Mesothelial cell of epicardium (in vitro differentiated cells): ENCODE measurements at regions not wholly inside any gene's neighbourhood (a gene's known extent, or its start where the extent isn't known, plus 50 kb on each side); places are given as distances from the start of the nearest gene placed in this dataset.

Experiments used
- DNase-seq, 2 experiments: peaks; one replicate each; pipeline ENCODE4 v3.0.0; 2021; ENCODE audit warnings: low spot score in 2 of 2; ENCODE audit not compliant: unreplicated experiment in 2 of 2
- H3K27ac Mint-ChIP-seq: 2 replicates; pipeline ENCODE4 v1.8.0; 2021; ENCODE audit warnings: mixed read lengths
- H3K27me3 Mint-ChIP-seq: 2 replicates; pipeline ENCODE4 v1.8.0; 2021; ENCODE audit warnings: low read depth, mixed read lengths
- H3K36me3 Mint-ChIP-seq: 2 replicates; pipeline ENCODE4 v1.8.0; 2021; ENCODE audit warnings: mixed read lengths
- H3K4me1 Mint-ChIP-seq: 2 replicates; pipeline ENCODE4 v1.8.0; 2021; ENCODE audit warnings: mixed read lengths
- H3K4me3 Mint-ChIP-seq: 2 replicates; pipeline ENCODE4 v1.8.0; 2021; ENCODE audit warnings: mild to moderate bottlenecking, moderate library complexity, mixed read lengths
- H3K9me3 Mint-ChIP-seq: 2 replicates; pipeline ENCODE4 v1.8.0; 2021; ENCODE audit warnings: mixed read lengths
- TF ChIP-seq, protein P1 (sequence below): fragments of 200-600 bp; sonication (generic); IDR thresholded peaks from one replicate; pipeline ENCODE4 v1.5.0; 2021; ENCODE audit warnings: antibody characterized with exemption; ENCODE audit not compliant: unreplicated experiment

DNA sequence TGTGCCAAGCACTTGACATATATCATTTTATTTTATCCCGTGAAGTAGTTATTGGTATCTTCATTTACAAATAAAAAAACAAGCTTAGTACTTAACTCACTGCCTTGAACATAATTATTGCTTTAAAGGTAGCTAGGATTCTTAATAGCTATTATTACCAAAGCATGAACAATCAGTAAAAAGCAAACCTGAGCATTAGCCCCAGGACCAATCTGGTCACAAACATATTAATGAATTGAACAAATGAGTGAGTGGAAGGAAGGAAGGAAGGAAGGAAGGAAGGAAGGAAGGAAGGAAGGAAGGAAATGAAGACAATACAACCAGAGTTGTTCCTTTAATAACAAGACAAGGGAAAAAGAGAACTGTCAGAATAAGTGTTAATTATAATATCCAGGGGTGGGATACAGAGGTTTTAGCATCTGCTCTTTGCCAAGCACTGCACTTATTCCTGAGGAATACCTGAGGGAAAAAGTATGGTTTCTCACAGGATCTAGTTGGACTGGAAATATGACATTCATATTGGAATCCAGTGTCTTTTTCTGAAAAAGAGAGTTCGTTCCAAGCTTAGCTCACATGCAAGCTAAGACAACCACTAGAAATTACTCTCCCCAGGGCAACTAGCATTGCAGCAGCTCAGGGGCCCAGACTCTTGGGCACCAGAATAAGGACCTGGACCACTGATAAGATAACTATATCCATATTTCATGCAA lies 172.9 kb upstream of the MGMT start:
- Mint-ChIP-seq H3K4me1 (peaks cover 8% of the 10 kb centered on the region), H3K9me3 (no peaks in the 10 kb centered on the region), H3K27me3 (no peaks in the 10 kb centered on the region), H3K4me3 (no peak overlapping the region), H3K36me3 (no peaks in the 10 kb centered on the region), H3K27ac (no peak overlapping the region)
- TF ChIP-seq, protein P1, sequence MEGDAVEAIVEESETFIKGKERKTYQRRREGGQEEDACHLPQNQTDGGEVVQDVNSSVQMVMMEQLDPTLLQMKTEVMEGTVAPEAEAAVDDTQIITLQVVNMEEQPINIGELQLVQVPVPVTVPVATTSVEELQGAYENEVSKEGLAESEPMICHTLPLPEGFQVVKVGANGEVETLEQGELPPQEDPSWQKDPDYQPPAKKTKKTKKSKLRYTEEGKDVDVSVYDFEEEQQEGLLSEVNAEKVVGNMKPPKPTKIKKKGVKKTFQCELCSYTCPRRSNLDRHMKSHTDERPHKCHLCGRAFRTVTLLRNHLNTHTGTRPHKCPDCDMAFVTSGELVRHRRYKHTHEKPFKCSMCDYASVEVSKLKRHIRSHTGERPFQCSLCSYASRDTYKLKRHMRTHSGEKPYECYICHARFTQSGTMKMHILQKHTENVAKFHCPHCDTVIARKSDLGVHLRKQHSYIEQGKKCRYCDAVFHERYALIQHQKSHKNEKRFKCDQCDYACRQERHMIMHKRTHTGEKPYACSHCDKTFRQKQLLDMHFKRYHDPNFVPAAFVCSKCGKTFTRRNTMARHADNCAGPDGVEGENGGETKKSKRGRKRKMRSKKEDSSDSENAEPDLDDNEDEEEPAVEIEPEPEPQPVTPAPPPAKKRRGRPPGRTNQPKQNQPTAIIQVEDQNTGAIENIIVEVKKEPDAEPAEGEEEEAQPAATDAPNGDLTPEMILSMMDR: no peak
- DNase-seq: no peak

DNA sequence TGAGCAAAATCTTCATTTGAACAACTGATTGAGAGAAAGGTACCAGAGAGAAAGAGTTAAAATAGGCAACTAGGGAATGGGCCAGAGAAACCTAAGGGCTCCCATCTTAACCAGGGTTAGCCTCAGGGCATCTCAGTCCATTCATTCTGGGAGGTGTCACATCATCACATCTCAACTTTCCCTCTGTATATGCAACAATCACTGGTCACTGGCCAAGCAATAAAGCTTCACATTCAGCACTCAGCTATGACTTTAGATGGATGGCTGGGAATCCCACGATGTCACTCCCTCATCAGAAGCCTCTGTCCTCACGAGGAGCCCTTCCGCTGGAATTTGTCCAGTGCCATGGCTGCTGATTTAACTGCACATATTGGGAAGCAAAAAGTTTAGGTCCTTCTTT lies 172.1 kb upstream of the MGMT start:
- Mint-ChIP-seq H3K4me1 (peaks cover 11% of the 10 kb centered on the region), H3K27ac (no peak overlapping the region), H3K9me3 (peaks cover 5% of the 10 kb centered on the region), H3K36me3 (no peaks in the 10 kb centered on the region), H3K4me3 (no peak overlapping the region), H3K27me3 (no peaks in the 10 kb centered on the region)
- TF ChIP-seq, protein P1: no peak
- no peak for DNase-seq

DNA sequence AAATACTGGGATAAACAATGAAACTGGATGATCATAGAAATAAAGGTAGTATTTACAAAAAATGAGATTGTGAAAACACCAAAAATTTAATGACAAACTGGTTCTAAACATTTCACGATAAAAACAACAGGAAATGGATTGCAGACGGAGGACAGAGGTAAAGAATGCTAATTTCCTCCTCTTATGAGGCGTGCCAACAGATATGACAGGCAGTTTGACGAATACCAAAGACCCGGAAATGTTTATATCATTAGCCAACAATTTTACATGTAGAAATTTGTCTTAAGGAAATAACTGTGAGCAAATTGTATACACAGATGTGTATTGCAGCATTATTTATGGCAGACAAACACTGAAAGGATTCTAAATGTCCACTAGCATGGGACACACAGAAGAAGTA lies 162.0 kb upstream of the MGMT start:
- H3K4me1 Mint-ChIP-seq: peaks cover 14% of the 10 kb centered on the region

DNA sequence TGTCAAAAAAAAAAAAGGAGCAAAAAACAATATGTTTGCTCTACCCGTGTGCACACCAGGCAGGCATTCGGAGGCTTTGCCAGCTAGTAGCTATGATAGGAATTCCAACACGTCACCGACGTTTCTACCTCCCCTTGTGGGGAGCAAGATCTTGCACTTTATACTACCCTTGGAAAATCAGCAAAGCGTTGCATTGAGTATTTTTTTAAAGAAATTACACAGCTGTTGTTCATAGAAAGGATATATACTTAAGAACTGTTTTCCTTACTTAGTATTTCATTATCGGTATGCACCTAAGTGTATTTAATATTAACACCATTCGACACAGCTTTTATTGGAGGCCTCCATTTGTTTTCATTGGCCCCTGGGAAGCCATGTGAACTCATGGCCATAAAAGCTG lies 159.9 kb upstream of the MGMT start:
- Mint-ChIP-seq H3K36me3 (no peaks in the 10 kb centered on the region), H3K27ac (no peak overlapping the region), H3K4me1 (peaks cover 14% of the 10 kb centered on the region), H3K27me3 (peaks cover 6% of the 10 kb centered on the region), H3K4me3 (no peak overlapping the region), H3K9me3 (peaks cover 3% of the 10 kb centered on the region)
- TF ChIP-seq, protein P1: no peak
- no peak for DNase-seq

More for the DNA sequence above, 162.0 kb upstream of the MGMT start:
- H3K9me3 Mint-ChIP-seq: peaks cover 12% of the 10 kb centered on the region
- no peaks in the 10 kb centered on the region for H3K36me3 Mint-ChIP-seq
- TF ChIP-seq, protein P1: no peak
- no peak overlapping the region for H3K4me3 Mint-ChIP-seq
- peaks cover 6% of the 10 kb centered on the region for H3K27me3 Mint-ChIP-seq
- H3K27ac Mint-ChIP-seq: no peak overlapping the region
- no peak for DNase-seq

DNA sequence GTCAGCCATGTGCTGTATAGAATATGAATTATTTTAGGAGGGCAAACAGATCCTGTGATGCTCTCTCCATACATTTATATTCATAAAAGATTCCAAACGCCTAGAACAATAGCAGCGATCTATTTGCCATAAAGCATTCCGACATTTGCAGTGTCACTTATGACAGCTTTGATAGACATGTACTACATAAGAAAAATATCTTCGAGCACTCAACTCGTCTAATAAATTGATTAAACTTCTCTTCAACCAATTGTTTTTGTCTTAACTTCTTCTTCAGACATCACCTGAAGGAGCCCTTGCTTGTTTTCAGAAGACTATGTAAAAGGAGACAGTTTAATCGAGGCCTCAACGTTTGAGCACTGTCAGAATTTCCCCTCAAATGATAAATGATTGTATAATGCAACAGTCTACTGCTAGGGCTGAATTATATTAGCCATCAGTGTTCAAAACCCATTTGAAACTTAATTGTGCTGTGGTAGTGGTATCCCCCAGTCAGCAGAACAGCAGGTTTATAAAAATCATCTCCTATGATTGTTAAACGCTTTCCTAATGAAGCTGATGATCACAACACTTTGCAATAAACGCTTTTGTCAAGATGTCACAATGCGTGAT lies 158.0 kb upstream of the MGMT start:
- DNase-seq: no peak
- H3K4me1 Mint-ChIP-seq: peaks cover 14% of the 10 kb centered on the region
- peaks cover 6% of the 10 kb centered on the region for H3K27me3 Mint-ChIP-seq
- TF ChIP-seq, protein P1: no peak
- H3K4me3 Mint-ChIP-seq: no peak overlapping the region
- H3K27ac Mint-ChIP-seq: no peak overlapping the region
- peaks cover 7% of the 10 kb centered on the region for H3K9me3 Mint-ChIP-seq
- no peaks in the 10 kb centered on the region for H3K36me3 Mint-ChIP-seq
